Fibroblast of skin of abdomen (primary cell): ENCODE measurements at regions not wholly inside any gene's neighbourhood (a gene's known extent, or its start where the extent isn't known, plus 50 kb on each side); places are given as distances from the start of the nearest gene placed in this dataset.

Experiments used
- DNase-seq: peaks from one replicate; pipeline ENCODE4 v3.0.0-alpha.2; 2013

DNA sequence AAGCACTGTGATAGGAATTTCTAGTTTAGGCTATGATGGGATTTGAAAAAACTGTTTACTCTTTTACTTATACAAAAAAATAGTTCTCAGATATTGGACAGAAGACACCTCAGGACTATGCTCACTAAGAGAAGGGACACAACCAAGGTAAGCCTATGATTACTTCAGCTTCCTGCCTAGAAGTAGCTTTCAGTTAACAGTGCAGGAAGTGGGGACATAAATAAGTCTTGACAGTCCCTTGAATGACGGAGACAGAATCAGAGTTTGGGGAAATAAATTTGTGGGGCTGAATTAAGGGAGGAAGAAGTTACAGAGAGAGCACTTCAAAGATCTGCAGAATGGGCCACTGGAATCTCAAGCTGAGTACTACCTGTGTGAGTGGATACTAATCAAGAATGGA lies 53.8 kb upstream of the OLFM3 start:
- DNase-seq, result no peak

DNA sequence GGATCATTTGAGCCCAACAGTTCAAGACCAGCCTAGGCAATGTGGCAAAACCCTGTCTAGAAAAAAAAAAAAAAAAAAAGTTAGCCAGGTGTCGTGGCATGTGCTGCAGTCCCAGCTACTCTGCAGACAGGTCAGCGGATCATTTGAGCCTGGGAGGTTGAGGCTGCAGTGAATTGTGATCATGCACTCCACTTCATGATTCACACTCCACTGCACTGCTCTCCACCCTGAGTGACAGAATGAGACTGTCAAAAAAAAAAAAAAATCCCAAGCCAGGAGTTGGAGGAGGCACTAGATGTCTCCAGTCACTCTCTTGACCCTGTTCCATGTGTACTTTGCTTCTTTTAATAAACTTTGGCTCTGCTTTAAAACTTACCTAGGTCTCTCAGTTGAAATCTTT lies 51.0 kb upstream of the OLFM3 start:
- DNase-seq, result no peak
